Common myeloid progenitor, CD34-positive (primary cell): ENCODE measurements at regions not wholly inside any gene's neighbourhood (a gene's known extent, or its start where the extent isn't known, plus 50 kb on each side); places are given as distances from the start of the nearest gene placed in this dataset.

Experiments
- CTCF ChIA-PET: fragments of 350-600 bp; sonication (Branson Sonifier 250); formaldehyde crosslinking; loops from one replicate; lab custom pipeline; 2021; ENCODE audit warnings: antibody characterized with exemption; lab: Charles Lee
- POLR2A ChIA-PET: fragments of 350-600 bp; sonication (Branson Sonifier 250); formaldehyde crosslinking; loops from one replicate; lab custom pipeline; 2021; ENCODE audit warnings: antibody characterized with exemption; lab: Charles Lee
- DNase-seq, 3 donors: peaks; one replicate each; pipeline versions ENCODE4 v3.0.0 to v3.0.0-alpha.2; 2013
- H3K27ac ChIP-seq, 2 experiments: 1 replicate in 1 of 2; 2 replicates in 1 of 2; pipeline ENCODE4 v1.7.0; 2013; ENCODE audit warnings: inconsistent platforms in 2 of 2, low read length in 2 of 2, mild to moderate bottlenecking in 2 of 2, low read depth in 1 of 2, moderate library complexity in 1 of 2; ENCODE audit not compliant: severe bottlenecking in 2 of 2, insufficient read depth in 1 of 2, poor library complexity in 1 of 2
- H3K27me3 ChIP-seq, 5 experiments: replicated peaks in 2 of 5; 1 replicate in 3 of 5; 2 replicates in 2 of 5; pipeline versions ENCODE4 v1.6.1 to v1.7.0; 2013; ENCODE audit warnings: low read length in 4 of 5, mild to moderate bottlenecking in 2 of 5, moderate library complexity in 2 of 5, inconsistent platforms in 1 of 5; ENCODE audit not compliant: insufficient read depth in 5 of 5, control insufficient read depth in 4 of 5
- H3K36me3 ChIP-seq, 4 experiments: 1 replicate in 2 of 4; 2 replicates in 2 of 4; pipeline versions ENCODE4 v1.6.1 to v1.7.0; 2013; ENCODE audit warnings: low read length in 3 of 4, control low read depth in 1 of 4, mild to moderate bottlenecking in 1 of 4; ENCODE audit not compliant: control insufficient read depth in 4 of 4, insufficient read depth in 4 of 4
- H3K4me1 ChIP-seq, 4 experiments: 1 replicate in 3 of 4; 2 replicates in 1 of 4; pipeline versions ENCODE4 v1.6.1 to v1.7.1; 2013; ENCODE audit warnings: low read length in 3 of 4, mild to moderate bottlenecking in 3 of 4, control low read depth in 1 of 4, inconsistent platforms in 1 of 4, moderate library complexity in 1 of 4; ENCODE audit not compliant: control insufficient read depth in 4 of 4, insufficient read depth in 4 of 4; ENCODE audit errors: control extremely low read depth in 1 of 4
- H3K4me3 ChIP-seq, 7 experiments: 1 replicate in 4 of 7; 2 replicates in 3 of 7; pipeline versions ENCODE4 v1.5.1 to v1.7.0; 2013; ENCODE audit warnings: mild to moderate bottlenecking in 7 of 7, low read length in 6 of 7, moderate library complexity in 6 of 7, inconsistent platforms in 2 of 7, low read depth in 2 of 7, control low read depth in 1 of 7; ENCODE audit not compliant: insufficient read depth in 4 of 7, control insufficient read depth in 1 of 7; ENCODE audit errors: extremely low read depth in 1 of 7
- H3K9me3 ChIP-seq, 5 experiments: 1 replicate in 4 of 5; 2 replicates in 1 of 5; pipeline versions ENCODE4 v1.6.1 to v1.7.1; 2013; ENCODE audit warnings: low read length in 4 of 5, mild to moderate bottlenecking in 2 of 5, inconsistent platforms in 1 of 5, low read depth in 1 of 5, moderate library complexity in 1 of 5; ENCODE audit not compliant: control insufficient read depth in 4 of 5, insufficient read depth in 2 of 5; ENCODE audit errors: control extremely low read depth in 1 of 5
- WGBS: methylation state at CpG from one replicate; pipeline ENCODE4 v1.1.5; 2013; ENCODE audit not compliant: insufficient coverage; 5-methylcytosine and 5-hydroxymethylcytosine counted together

- CTCF ChIA-PET = no interaction called here
- Histone ChIP-seq H3K9me3 (peaks cover 0 to 7% (median 0%) of the 10 kb centered on the region in 5 experiments), H3K27ac (no peak overlapping the region), H3K4me3 (no peak overlapping the region), H3K27me3 (no peaks in the 10 kb centered on the region), H3K36me3 (no peaks in the 10 kb centered on the region), H3K4me1 (peaks cover 0 to 8% (median 2%) of the 10 kb centered on the region in 4 experiments)
- DNase-seq = no peak
- 89% methylated on average over 1 of the region's 1 CpG for WGBS
- POLR2A ChIA-PET = no interaction called here
Measured at GRCh38 chr1:87766737-87767136, 438.1 kb downstream of the LMO4 start.

GRCh38 chr1:87778896-87779295 is 450.2 kb downstream of the LMO4 start:
- Histone ChIP-seq H3K4me1 (no peaks in the 10 kb centered on the region), H3K4me3 (no peak overlapping the region), H3K36me3 (no peaks in the 10 kb centered on the region), H3K27ac (no peak overlapping the region), H3K27me3 (no peaks in the 10 kb centered on the region), H3K9me3 (no peaks in the 10 kb centered on the region)
- 100% methylated on average over 2 of the region's 3 CpGs for WGBS
- no peak for DNase-seq
- POLR2A ChIA-PET = no interaction called here
- CTCF ChIA-PET = no interaction called here

GRCh38 chr1:87781554-87781953 is 452.9 kb downstream of the LMO4 start:
- no peaks in the 10 kb centered on the region for H3K4me1 ChIP-seq
- H3K36me3 ChIP-seq = no peaks in the 10 kb centered on the region
- no peaks in the 10 kb centered on the region for H3K27me3 ChIP-seq
- H3K9me3 ChIP-seq = no peaks in the 10 kb centered on the region
- H3K4me3 ChIP-seq = no peak overlapping the region
- ChIA-PET CTCF (no interaction called here), POLR2A (no interaction called here)
- no peak for DNase-seq
- WGBS = no CpG with 5 or more reads among the region's 1 CpG
- H3K27ac ChIP-seq = no peak overlapping the region

- no CpG with 5 or more reads among the region's 2 CpGs for WGBS
- Histone ChIP-seq H3K27ac (no peak overlapping the region), H3K36me3 (no peaks in the 10 kb centered on the region), H3K9me3 (no peaks in the 10 kb centered on the region), H3K4me1 (no peaks in the 10 kb centered on the region), H3K27me3 (no peaks in the 10 kb centered on the region), H3K4me3 (no peak overlapping the region)
- CTCF ChIA-PET = no interaction called here
- POLR2A ChIA-PET = no interaction called here
- DNase-seq = no peak
Measured at GRCh38 chr1:87783315-87783714, 454.6 kb downstream of the LMO4 start.

GRCh38 chr1:87785386-87785785 is 456.7 kb downstream of the LMO4 start:
- Histone ChIP-seq H3K9me3 (no peaks in the 10 kb centered on the region), H3K4me3 (no peak overlapping the region), H3K4me1 (no peaks in the 10 kb centered on the region), H3K27ac (no peak overlapping the region), H3K27me3 (no peaks in the 10 kb centered on the region), H3K36me3 (no peaks in the 10 kb centered on the region)
- POLR2A ChIA-PET = no interaction called here
- CTCF ChIA-PET = no interaction called here
- no CpG with 5 or more reads among the region's 1 CpG for WGBS
- DNase-seq = no peak

GRCh38 chr1:87786229-87786628 is 457.5 kb downstream of the LMO4 start:
- Histone ChIP-seq H3K27me3 (no peaks in the 10 kb centered on the region), H3K36me3 (no peaks in the 10 kb centered on the region), H3K9me3 (no peaks in the 10 kb centered on the region), H3K4me3 (no peak overlapping the region), H3K27ac (no peak overlapping the region), H3K4me1 (no peaks in the 10 kb centered on the region)
- 100% methylated on average over 1 of the region's 1 CpG for WGBS
- DNase-seq = no peak
- CTCF ChIA-PET = no interaction called here
- POLR2A ChIA-PET = no interaction called here

- WGBS = 93% methylated on average over 2 of the region's 5 CpGs
- Histone ChIP-seq H3K4me3 (no peak overlapping the region), H3K36me3 (no peaks in the 10 kb centered on the region), H3K27ac (no peak overlapping the region), H3K27me3 (no peaks in the 10 kb centered on the region), H3K9me3 (no peaks in the 10 kb centered on the region), H3K4me1 (no peaks in the 10 kb centered on the region)
- ChIA-PET POLR2A (no interaction called here), CTCF (no interaction called here)
- DNase-seq = peak; percentile 4 to 71 (median 48)
Measured at GRCh38 chr1:87786861-87787545, 458.3 kb downstream of the LMO4 start.
